OCI-M1 (cell line): ENCODE measurements at regions not wholly inside any gene's neighbourhood (a gene's known extent, or its start where the extent isn't known, plus 50 kb on each side); places are given as distances from the start of the nearest gene placed in this dataset.

Source experiments
- DNase-seq: peaks from one replicate; lab custom pipeline; 2025; lab: John Stamatoyannopoulos, UW

DNA sequence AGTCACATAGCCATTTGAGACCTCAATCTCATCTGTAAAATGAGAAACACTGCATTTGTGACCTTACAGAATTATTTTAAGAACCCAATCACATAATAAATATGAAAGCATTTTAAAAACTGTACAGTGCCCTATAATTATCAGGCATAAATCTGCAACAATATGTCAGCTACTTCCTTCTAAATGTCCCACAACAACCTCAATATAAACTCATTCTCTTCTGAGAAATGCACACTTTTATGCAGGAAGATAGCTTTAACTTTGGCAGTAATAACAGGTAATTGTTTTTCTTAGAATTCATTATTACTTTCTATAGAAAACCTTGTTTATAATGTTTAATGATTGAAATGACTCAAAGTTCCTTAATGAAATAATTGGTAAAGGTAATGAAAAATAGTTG, 400.7 kb upstream of the AGTR1 start:
- no peak for DNase-seq

GRCh38 chr3:148307443-148307843, 390.3 kb upstream of the AGTR1 start:
- DNase-seq: no peak

DNA sequence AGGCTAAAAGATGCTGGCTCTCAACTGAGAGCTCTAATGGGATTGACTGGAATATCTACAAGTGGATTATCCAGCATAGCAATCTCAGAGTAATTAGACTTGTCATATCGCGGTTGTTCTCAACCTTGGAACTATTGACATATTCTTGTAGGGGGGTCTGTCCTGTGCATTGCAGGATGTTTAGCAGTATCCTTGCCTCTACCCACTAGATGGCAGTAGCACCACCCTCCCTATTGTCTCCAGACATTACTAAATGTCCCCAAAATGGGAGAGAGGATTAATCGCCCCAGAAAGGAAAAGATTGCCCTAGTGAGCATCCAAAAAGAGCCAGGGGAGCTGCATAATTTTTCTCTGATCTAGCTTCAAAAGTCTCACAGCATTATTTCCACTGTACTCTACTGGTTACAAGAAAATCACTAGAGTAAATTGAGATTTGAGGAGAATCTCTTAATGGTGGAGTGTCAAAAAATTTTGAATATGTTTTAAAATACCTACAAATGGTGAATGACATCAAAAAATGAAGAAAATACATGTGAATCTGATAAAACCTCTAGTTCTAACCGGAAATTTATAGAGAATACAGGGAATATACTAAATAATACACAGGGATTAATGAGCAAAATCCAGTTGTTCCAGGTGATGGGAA, 388.2 kb upstream of the AGTR1 start:
- peak; percentile 77 for DNase-seq

- no peak for DNase-seq
These were observed 381.9 kb upstream of the AGTR1 start for GRCh38 chr3:148315756-148316155.

DNA sequence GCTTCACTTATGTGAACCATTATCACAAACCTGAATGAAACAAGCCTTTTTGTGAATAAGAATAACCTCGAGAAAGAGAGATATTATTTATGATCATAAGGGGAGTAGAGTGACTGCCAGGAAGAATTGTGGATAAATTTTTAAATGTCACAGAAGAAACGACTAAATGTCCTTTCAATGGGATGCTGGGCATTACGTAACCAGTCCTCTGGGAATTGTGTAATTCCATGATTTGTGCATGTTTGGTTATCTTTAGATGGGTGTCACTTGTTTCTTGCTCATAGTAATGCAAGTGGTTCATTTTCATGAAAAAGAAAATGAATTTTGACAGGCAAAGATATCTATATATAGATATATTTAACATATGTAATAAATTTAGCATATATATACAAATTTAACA, 379.5 kb upstream of the AGTR1 start:
- no peak for DNase-seq

GRCh38 chr3:148319161-148319915, 378.4 kb upstream of the AGTR1 start:
- peak; percentile 83 for DNase-seq

- no peak for DNase-seq
These were observed 377.7 kb upstream of the AGTR1 start for GRCh38 chr3:148319960-148320359.

DNA sequence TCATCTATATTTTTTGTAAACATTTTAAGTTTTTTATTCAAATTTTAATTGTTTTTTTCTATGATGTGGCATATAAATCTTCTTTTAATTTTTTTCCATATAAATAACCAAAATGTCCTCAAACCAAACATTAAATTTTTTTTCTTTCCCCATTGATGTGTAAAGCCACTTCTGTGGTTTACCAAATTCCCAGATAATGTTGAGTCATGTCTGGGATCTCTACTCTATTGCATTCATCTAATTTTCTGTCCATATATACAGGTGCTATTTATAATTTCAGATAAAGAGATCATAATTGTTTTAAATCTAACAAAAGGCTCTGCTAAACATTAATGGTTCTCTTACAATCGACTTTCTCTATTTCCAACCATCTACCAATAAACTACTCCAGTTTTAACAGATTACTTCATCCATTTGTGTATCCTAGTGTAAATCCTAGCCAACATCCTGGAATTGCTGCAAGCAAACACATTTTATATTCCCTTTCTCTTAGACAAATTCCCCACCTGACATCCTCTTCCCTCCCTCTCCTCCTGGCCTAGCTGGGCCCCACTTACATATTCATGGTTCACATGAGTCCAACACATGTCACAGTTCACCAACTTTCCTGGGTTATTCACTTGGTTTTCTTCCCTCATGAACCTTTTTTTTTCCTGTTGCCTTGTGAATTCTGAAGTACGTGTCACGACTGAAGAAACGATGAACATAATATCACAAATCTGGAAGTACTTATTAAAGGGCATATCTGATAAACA, 368.0 kb upstream of the AGTR1 start:
- no peak for DNase-seq

GRCh38 chr3:148330542-148330941, 367.2 kb upstream of the AGTR1 start:
- DNase-seq: no peak

- peak; percentile 35 for DNase-seq
These were observed 366.4 kb upstream of the AGTR1 start for GRCh38 chr3:148331081-148331846.

DNA sequence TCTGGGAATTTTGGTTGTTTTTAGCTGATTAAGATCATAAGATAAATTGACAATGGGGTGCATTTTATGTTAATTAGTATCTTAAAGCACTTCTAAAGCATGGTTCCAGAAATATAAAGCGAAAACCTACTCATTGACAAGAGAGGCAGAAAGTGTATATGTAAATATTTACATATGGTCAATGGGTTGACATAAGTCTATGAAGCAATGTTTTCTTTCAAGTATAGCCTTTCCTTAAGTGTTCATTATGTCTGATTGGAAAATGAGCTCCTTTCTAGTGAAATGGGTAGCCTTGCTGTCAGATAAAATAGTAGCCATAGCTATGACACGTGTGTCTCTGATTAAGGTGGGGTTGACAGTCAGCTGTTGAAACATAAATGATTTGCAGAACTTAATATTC, 365.2 kb upstream of the AGTR1 start:
- no peak for DNase-seq

- DNase-seq: no peak
These were observed 364.6 kb upstream of the AGTR1 start for GRCh38 chr3:148333091-148333490.

- DNase-seq: no peak
These were observed 362.1 kb upstream of the AGTR1 start for GRCh38 chr3:148335612-148336011.

GRCh38 chr3:148343416-148343815, 354.3 kb upstream of the AGTR1 start:
- DNase-seq: no peak

GRCh38 chr3:148344521-148344920, 353.2 kb upstream of the AGTR1 start:
- DNase-seq: no peak

DNA sequence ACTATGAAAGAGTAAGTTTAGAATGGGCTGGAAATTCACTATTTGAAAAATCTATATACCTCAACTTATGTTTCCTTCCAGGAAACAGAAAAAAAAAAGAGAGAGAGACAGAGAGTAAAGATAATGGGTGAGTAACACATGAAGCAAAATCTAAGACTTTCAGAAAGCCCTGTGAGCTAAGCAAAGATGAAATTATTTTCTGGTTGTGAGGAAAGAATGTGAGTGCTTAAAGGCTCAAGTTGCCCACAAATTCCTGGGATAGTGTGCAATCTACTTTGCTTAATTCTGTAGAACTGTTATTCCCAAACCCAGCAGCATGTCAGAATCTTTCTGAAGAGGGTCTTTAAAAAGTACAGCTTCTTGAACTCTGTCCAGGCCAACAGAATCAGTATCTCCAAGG, 337.7 kb upstream of the AGTR1 start:
- no peak for DNase-seq

DNA sequence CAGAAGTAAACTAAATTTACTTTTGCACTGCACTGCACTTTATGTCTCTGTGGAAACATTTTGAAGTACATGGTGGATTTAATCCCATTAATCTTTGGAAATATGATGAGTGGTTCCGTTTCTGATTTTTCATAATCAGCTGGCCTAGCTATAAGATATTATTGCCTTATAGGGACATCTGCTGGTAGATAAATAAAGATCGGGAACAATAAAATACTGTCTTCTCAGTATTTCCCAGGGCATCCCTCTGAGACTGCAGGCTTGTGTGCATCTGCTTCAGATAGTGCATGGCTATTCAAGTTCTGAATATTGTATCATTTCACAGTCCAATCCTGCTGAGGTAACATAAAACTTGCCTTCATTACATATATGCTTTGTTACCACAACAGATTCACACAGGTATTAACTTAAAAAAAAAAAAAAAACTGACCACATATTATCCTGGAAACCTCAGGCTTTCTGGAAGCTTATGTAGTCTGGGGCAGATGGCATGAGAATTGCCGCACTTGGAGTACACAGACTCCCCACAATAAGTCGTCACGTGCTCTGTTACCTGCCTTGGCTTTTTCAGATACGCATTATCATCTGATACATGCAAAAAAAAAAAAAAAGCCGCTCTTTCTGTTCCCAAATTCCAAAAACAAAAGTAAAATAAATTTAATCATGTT, 330.8 kb upstream of the AGTR1 start:
- peak; percentile 28 for DNase-seq

GRCh38 chr3:148367756-148368155, 329.9 kb upstream of the AGTR1 start:
- DNase-seq: no peak

DNA sequence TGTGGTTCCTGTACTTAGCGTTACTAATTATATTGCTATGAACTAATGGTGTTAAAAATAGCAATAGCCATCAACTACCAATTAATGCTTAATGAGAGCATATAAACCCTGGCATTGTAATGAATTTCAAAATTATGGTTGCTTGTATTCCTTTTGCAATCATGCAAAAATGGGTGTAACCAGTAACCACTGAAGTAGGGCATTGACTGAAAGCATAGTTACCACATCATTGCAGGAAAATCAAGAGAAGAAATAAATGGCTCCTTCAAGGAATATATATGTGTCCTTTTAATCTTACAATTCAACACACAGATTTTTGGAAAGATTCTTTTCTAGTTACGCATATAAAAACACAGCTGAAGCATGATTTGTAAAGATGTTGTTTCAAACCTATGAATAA, 328.3 kb upstream of the AGTR1 start:
- no peak for DNase-seq

GRCh38 chr3:148372206-148372875, 325.4 kb upstream of the AGTR1 start:
- DNase-seq: no peak

GRCh38 chr3:148373961-148374360, 323.7 kb upstream of the AGTR1 start:
- no peak for DNase-seq
